Trophoblast cell (in vitro differentiated cells and primary cell): ENCODE measurements at regions not wholly inside any gene's neighbourhood (a gene's known extent, or its start where the extent isn't known, plus 50 kb on each side); places are given as distances from the start of the nearest gene placed in this dataset.
"Not testable (repeated sequence)": the region's sequence is repeated elsewhere in the genome, so short reads cannot be mapped to it uniquely, and the experiment has no call there.

ENCODE experiments used
- DNase-seq, 2 donors: peaks; one replicate each; pipeline ENCODE4 v3.0.0-alpha.2; 2016
- H2AFZ ChIP-seq: 2 replicates; pipeline ENCODE4 v1.6.1; 2013; ENCODE audit warnings: low read length, moderate library complexity, mild to moderate bottlenecking; ENCODE audit not compliant: insufficient read depth, poor library complexity
- H2AK5ac ChIP-seq: 2 replicates; pipeline ENCODE4 v1.6.1; 2013; ENCODE audit warnings: mild to moderate bottlenecking, low read length
- H2BK120ac ChIP-seq: 2 replicates; pipeline ENCODE4 v1.6.1; 2013; ENCODE audit warnings: low read length, mild to moderate bottlenecking, moderate library complexity; ENCODE audit not compliant: insufficient read depth, poor library complexity
- H2BK12ac ChIP-seq: 2 replicates; pipeline ENCODE4 v1.6.1; 2013; ENCODE audit warnings: mild to moderate bottlenecking, low read length, moderate library complexity
- H2BK5ac ChIP-seq: 2 replicates; pipeline ENCODE4 v1.6.1; 2013; ENCODE audit warnings: low read length, low read depth, moderate library complexity, mild to moderate bottlenecking; ENCODE audit not compliant: poor library complexity
- H3K14ac ChIP-seq: 2 replicates; pipeline ENCODE4 v1.6.1; 2013; ENCODE audit warnings: mild to moderate bottlenecking, low read length
- H3K18ac ChIP-seq: 2 replicates; pipeline ENCODE4 v1.6.1; 2013; ENCODE audit warnings: mild to moderate bottlenecking, low read length
- H3K23ac ChIP-seq: 2 replicates; pipeline ENCODE4 v1.6.1; 2013; ENCODE audit warnings: low read length
- H3K27ac ChIP-seq: 2 replicates; pipeline ENCODE4 v1.5.1; 2013; ENCODE audit warnings: low read depth, mild to moderate bottlenecking, inconsistent platforms, low read length, moderate library complexity
- H3K27me3 ChIP-seq: 2 replicates; pipeline ENCODE4 v1.6.1; 2013; ENCODE audit warnings: inconsistent platforms, mild to moderate bottlenecking, low read length, moderate library complexity; ENCODE audit not compliant: insufficient read depth
- H3K36me3 ChIP-seq, 2 experiments: 1 replicate in 1 of 2; 2 replicates in 1 of 2; pipeline ENCODE4 v1.6.1; 2013; ENCODE audit warnings: low read length in 2 of 2, mild to moderate bottlenecking in 2 of 2, moderate library complexity in 1 of 2; ENCODE audit not compliant: insufficient read depth in 2 of 2, control insufficient read depth in 1 of 2
- H3K4ac ChIP-seq: 2 replicates; pipeline ENCODE4 v1.6.1; 2013; ENCODE audit warnings: low read depth, mild to moderate bottlenecking, low read length, moderate library complexity
- H3K4me1 ChIP-seq, 2 experiments: 1 replicate in 1 of 2; 2 replicates in 1 of 2; pipeline ENCODE4 v1.6.1; 2013; ENCODE audit warnings: low read length in 2 of 2, mild to moderate bottlenecking in 2 of 2, moderate library complexity in 1 of 2; ENCODE audit not compliant: insufficient read depth in 2 of 2, control insufficient read depth in 1 of 2
- H3K4me2 ChIP-seq: 2 replicates; pipeline ENCODE4 v1.6.1; 2013; ENCODE audit warnings: inconsistent platforms, mild to moderate bottlenecking, low read length, moderate library complexity
- H3K4me3 ChIP-seq: 2 replicates; pipeline ENCODE4 v1.5.1; 2013; ENCODE audit warnings: mild to moderate bottlenecking, low read depth, low read length, inconsistent platforms
- H3K79me1 ChIP-seq: one replicate; pipeline ENCODE4 v1.6.1; 2013; ENCODE audit warnings: low read length
- H3K79me2 ChIP-seq: 2 replicates; pipeline ENCODE4 v1.6.1; 2013; ENCODE audit warnings: low read length, mild to moderate bottlenecking; ENCODE audit not compliant: control insufficient read depth, insufficient read depth, poor library complexity
- H3K9ac ChIP-seq: 2 replicates; pipeline ENCODE4 v1.6.1; 2013; ENCODE audit warnings: mild to moderate bottlenecking, low read length
- H3K9me3 ChIP-seq: 2 replicates; pipeline ENCODE4 v1.6.1; 2013; ENCODE audit warnings: low read depth, mild to moderate bottlenecking, control low read depth, inconsistent platforms, low read length; ENCODE audit not compliant: insufficient read depth
- H4K12ac ChIP-seq: 2 replicates; pipeline ENCODE4 v1.6.1; 2013; ENCODE audit warnings: low read depth, mild to moderate bottlenecking, low read length, moderate library complexity
- H4K8ac ChIP-seq: 2 replicates; pipeline ENCODE4 v1.6.1; 2013; ENCODE audit warnings: low read depth, mild to moderate bottlenecking, low read length, moderate library complexity
- H4K91ac ChIP-seq: one replicate; pipeline ENCODE4 v1.6.1; 2013; ENCODE audit warnings: low read depth, mild to moderate bottlenecking, low read length, moderate library complexity
- WGBS: extraction: QIAGEN DNeasy Blood & Tissue Kit; methylation state at CpG from one replicate; pipeline ENCODE4 v1.1.7; 2013; ENCODE audit warnings: missing lambda C conversion rate; ENCODE audit not compliant: insufficient read length, insufficient coverage; ENCODE audit errors: extremely low coverage; 5-methylcytosine and 5-hydroxymethylcytosine counted together

GRCh38 chr12:25352083-25352918 lies 101.6 kb upstream of the KRAS start:
- H3K4me1 ChIP-seq, result peaks cover 3 to 5% of the 10 kb centered on the region in 2 experiments
- H3K4me3 ChIP-seq, result no peak overlapping the region
- no peak overlapping the region for H2AK5ac ChIP-seq
- H3K23ac ChIP-seq, result no peak overlapping the region
- no peak overlapping the region for H2BK5ac ChIP-seq
- H3K79me2 ChIP-seq, result no peaks in the 10 kb centered on the region
- no peak overlapping the region for H3K27ac ChIP-seq
- H4K91ac ChIP-seq, result no peak overlapping the region
- H2AFZ ChIP-seq, result no peak overlapping the region
- no peak overlapping the region for H4K12ac ChIP-seq
- H2BK120ac ChIP-seq, result no peak overlapping the region
- H3K4ac ChIP-seq, result no peak overlapping the region
- H3K4me2 ChIP-seq, result no peak overlapping the region
- DNase-seq, result peak; percentile 22 to 75
- no CpG with 5 or more reads among the region's 4 CpGs for WGBS
- no peak overlapping the region for H3K18ac ChIP-seq
- no peak overlapping the region for H4K8ac ChIP-seq
- H3K9ac ChIP-seq, result no peak overlapping the region
- H3K27me3 ChIP-seq, result no peaks in the 10 kb centered on the region
- H2BK12ac ChIP-seq, result no peak overlapping the region
- no peaks in the 10 kb centered on the region for H3K9me3 ChIP-seq
- no peaks in the 10 kb centered on the region for H3K79me1 ChIP-seq
- no peak overlapping the region for H3K14ac ChIP-seq
- H3K36me3 ChIP-seq, result no peaks in the 10 kb centered on the region

DNA sequence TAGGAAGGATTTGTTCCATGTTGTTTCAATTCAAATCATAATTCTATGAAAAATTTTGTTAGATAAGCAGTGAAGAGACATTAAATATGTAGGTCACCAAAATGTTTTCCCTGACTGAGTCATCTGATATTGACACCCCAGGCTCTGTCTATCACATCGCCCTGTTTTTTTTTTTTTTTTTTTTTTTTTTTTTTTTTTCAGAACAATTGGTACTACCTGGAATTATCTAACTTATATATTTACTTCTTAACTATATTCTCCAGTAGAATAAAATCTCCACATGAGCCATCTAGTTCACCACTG lies 97.8 kb upstream of the KRAS start:
- H2BK5ac ChIP-seq, result no peak overlapping the region
- H2AK5ac ChIP-seq, result no peak overlapping the region
- H3K18ac ChIP-seq, result no peak overlapping the region
- H3K27ac ChIP-seq, result no peak overlapping the region
- no peak for DNase-seq
- no peaks in the 10 kb centered on the region for H3K27me3 ChIP-seq
- H3K9me3 ChIP-seq, result no peaks in the 10 kb centered on the region
- H3K79me1 ChIP-seq, result peaks cover 2% of the 10 kb centered on the region
- H4K12ac ChIP-seq, result no peak overlapping the region
- H2BK12ac ChIP-seq, result no peak overlapping the region
- no peak overlapping the region for H2AFZ ChIP-seq
- no peak overlapping the region for H4K8ac ChIP-seq
- H3K79me2 ChIP-seq, result no peaks in the 10 kb centered on the region
- H3K4me2 ChIP-seq, result no peak overlapping the region
- H3K4ac ChIP-seq, result no peak overlapping the region
- H3K36me3 ChIP-seq, result no peaks in the 10 kb centered on the region
- H3K23ac ChIP-seq, result no peak overlapping the region
- no peak overlapping the region for H3K9ac ChIP-seq
- H3K4me1 ChIP-seq, result peaks cover 3% of the 10 kb centered on the region in 2 experiments
- no peak overlapping the region for H3K14ac ChIP-seq
- no peak overlapping the region for H2BK120ac ChIP-seq
- no CpG with 5 or more reads among the region's 1 CpG for WGBS
- no peak overlapping the region for H4K91ac ChIP-seq
- no peak overlapping the region for H3K4me3 ChIP-seq

DNA sequence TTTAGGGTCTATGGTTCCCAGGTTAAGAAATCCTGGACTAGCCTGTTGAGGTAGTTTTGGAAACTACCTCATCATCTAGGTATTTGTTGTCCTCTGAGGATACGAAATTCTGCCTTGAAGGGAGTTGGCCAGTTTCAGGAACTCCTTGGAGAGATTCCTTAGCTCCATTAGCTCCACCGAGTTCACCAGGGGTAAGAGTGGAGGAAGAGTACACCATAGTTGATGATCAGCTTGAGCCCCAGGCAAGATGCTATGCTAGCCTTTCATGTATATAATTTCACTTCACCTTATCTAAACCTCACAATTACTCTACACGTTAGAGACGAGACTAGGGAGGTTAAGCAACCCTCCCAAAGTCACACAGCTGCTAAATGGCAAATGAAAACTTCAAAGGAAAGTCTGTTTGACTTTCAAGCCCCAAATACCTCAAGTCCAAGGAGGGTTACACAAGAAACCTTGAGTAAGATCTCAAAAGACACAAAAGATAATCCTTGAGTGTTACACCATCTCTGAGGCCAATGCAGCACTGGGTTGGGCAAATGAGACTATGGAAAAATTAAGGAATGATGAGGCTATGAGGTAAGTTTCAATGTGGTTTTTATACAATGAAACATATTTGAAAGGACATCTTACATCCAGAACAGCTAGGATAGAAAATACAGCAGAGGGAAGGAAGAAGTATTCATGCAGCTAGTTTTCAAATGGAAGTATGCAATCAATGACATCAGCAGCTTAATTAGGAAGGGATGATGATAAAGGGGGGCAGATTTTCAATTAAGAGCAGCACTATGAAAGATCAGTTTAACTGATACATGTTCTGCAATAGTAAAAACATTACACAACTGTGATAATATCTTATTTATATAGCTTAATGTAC lies 97.2 kb upstream of the KRAS start:
- WGBS, result no CpG with 5 or more reads among the region's 4 CpGs
- no peak overlapping the region for H4K12ac ChIP-seq
- H3K4me1 ChIP-seq, result peaks cover 3% of the 10 kb centered on the region in 2 experiments

GRCh38 chr12:25341877-25342276 lies 91.1 kb upstream of the KRAS start:
- not testable (repeated sequence) for H3K18ac ChIP-seq, H2AK5ac ChIP-seq, H2BK12ac ChIP-seq, H3K4ac ChIP-seq, H3K4me1 ChIP-seq, H4K91ac ChIP-seq, H3K9me3 ChIP-seq, H2BK120ac ChIP-seq, H2BK5ac ChIP-seq, H3K9ac ChIP-seq, H3K36me3 ChIP-seq, H3K14ac ChIP-seq, H4K12ac ChIP-seq, DNase-seq, H3K79me2 ChIP-seq, H2AFZ ChIP-seq, H4K8ac ChIP-seq, H3K27ac ChIP-seq, H3K4me3 ChIP-seq, H3K27me3 ChIP-seq, H3K4me2 ChIP-seq, H3K79me1 ChIP-seq, H3K23ac ChIP-seq
- WGBS, result no CpG with 5 or more reads among the region's 5 CpGs

More for the DNA sequence above, 97.2 kb upstream of the KRAS start:
- H3K79me2 ChIP-seq, result no peaks in the 10 kb centered on the region
- H2BK5ac ChIP-seq, result no peak overlapping the region
- H3K9me3 ChIP-seq, result no peaks in the 10 kb centered on the region
- H4K8ac ChIP-seq, result no peak overlapping the region
- H3K79me1 ChIP-seq, result peaks cover 2% of the 10 kb centered on the region
- no peak overlapping the region for H2BK12ac ChIP-seq
- H4K91ac ChIP-seq, result no peak overlapping the region
- no peak overlapping the region for H2AK5ac ChIP-seq
- H3K14ac ChIP-seq, result no peak overlapping the region
- H3K27ac ChIP-seq, result peak overlapping the region; percentile 17
- no peak overlapping the region for H3K4ac ChIP-seq
- no peak overlapping the region for H3K4me2 ChIP-seq
- peak overlapping the region; percentile 47 for H3K23ac ChIP-seq
- peak; percentile 92 to 97 for DNase-seq
- no peaks in the 10 kb centered on the region for H3K27me3 ChIP-seq
- H3K4me3 ChIP-seq, result no peak overlapping the region
- no peak overlapping the region for H3K18ac ChIP-seq
- no peak overlapping the region for H2BK120ac ChIP-seq
- no peaks in the 10 kb centered on the region for H3K36me3 ChIP-seq
- no peak overlapping the region for H2AFZ ChIP-seq
- H3K9ac ChIP-seq, result no peak overlapping the region
